ENCODE measurements at regions not wholly inside any gene's neighbourhood (a gene's known extent, or its start where the extent isn't known, plus 50 kb on each side); places are given as distances from the start of the nearest gene placed in this dataset.

- Mint-ChIP-seq H3K9me3 (ENCODE audit: insufficient read depth) (no peaks in the 10 kb centered on the region), H3K27ac (no peak overlapping the region), H3K4me1 (ENCODE audit: low read depth) (peaks cover 2% of the 10 kb centered on the region), H3K36me3 (ENCODE audit: low read depth) (no peaks in the 10 kb centered on the region), H3K27me3 (ENCODE audit: low read depth) (no peaks in the 10 kb centered on the region), H3K4me3 (no peak overlapping the region)
- DNase-seq = no peak
- no peak for ATAC-seq
- CTCF ChIA-PET = no interaction called here
- POLR2A ChIA-PET = no interaction called here
These were observed 51.2 kb upstream of the GLI2 start for GRCh38 chr2:120684289-120685065.

GRCh38 chr2:120685066-120685973 lies 50.3 kb upstream of the GLI2 start:
- Mint-ChIP-seq H3K36me3 (ENCODE audit: low read depth) (no peaks in the 10 kb centered on the region), H3K9me3 (ENCODE audit: insufficient read depth) (no peaks in the 10 kb centered on the region), H3K4me3 (no peak overlapping the region), H3K27ac (no peak overlapping the region), H3K27me3 (ENCODE audit: low read depth) (no peaks in the 10 kb centered on the region), H3K4me1 (ENCODE audit: low read depth) (peaks cover 2% of the 10 kb centered on the region)
- ChIA-PET CTCF (interaction anchor here (1.8 kb wide), 1 partner anchor 12 kb away, joined by 6 read pairs; no protein-coding TSS in a partner anchor), POLR2A (no interaction called here)
- no peak for ATAC-seq
- DNase-seq = no peak
